ENCODE measurements at regions not wholly inside any gene's neighbourhood (a gene's known extent, or its start where the extent isn't known, plus 50 kb on each side); places are given as distances from the start of the nearest gene placed in this dataset.

DNA sequence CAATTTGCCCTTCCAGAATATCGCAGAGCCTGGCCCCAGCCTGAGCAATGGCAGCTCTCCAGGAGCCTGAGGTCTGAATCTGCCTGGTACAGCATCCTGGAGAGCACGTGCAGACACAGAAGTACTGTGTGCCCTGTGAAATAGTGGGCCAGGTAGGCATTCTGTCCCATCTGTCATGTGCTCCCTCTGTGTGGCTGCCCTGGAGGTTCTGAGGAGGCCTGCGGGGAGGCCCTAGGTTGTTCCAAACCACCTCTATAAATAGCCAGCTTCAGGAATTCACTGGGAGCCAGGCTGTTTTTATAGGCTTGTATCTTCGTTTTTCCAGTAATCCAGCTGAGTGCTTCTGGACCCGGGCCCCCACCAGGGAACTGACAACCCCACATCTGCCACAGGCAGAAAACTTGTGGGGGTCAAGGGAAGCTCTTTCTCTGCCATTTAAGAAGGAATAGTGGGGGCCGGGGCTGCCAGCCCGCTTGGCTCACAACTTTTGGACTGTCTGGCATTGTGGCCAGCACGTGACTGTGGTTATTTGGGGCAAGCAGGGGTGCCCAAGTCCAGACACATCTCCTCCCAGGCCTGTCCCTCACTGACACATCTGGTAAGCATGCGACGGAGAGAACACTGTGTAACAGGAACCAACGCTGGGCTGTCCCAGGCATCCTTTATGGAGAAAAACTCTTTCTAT, 356.3 kb upstream of the TNRC6C start:
- no peak for DNase-seq (ENCODE audit: low read depth)

DNA sequence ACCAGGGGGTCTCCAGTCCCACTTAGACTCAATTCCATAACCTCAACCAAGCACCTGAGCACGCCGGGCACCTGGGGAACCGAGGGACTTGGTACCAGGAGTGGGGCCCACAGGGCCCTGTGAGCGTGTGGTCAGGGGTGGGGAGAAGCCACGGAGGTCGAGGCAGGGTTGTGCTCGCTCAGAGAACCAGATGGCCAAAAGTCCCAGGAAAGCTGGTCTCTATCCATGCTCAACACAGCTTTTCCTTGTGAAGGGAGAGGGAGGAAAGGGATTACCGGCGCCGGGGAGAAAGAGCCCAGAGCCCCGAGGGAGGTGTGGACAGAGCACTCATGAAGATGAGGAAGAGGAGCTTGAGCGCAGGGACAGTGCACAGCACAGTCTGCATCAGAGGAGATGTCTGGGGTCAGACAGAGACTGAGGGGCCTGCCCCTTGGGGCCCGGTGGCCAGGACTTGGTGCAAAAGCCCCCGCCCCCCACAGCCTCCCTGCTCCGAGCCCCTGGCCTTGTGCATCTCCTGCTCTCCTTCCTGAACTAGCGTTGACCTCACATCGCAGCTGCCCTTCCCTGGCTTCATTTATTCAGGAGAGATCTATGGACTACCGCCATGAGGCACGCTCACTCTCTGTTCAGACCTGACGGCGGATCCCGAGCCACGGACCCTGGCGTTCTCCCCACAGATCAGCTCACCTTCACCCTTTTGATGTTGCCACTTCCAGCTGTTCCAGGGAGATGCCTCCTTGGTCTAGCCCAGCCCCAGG, 355.4 kb upstream of the TNRC6C start:
- no peak for DNase-seq (ENCODE audit: low read depth)

DNA sequence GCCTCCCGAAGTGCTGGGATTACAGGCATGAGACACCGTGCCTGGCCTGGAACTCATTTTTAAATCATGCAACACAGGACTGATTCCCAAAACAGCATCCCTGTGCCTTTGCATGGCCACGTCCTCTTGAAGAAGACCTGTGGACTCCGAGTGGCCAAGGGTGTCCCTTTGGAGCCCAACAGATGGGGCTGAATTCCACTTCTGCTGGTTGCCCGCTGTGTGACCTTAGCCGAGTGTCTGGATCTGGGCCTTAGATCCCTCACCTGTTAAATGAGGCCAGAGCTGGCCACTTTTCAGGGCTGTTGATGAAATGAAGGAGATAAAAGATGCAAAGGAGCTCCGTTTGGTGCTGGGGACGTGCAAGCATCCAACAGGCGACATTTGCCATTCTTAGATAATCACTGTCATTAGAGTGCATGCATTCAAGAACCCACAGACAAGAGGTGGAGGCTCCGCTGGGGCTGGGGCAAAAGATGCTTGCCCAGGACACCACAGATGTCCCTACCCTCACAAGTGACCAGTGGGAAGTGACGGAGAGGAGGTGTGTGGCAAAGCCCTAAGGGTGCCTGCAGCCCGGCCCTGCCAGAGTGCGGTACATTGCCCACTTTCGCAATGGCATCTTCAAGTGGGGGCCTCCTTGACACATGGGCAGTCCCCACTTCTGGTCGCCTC, 354.1 kb upstream of the TNRC6C start:
- no peak for DNase-seq (ENCODE audit: low read depth)

DNA sequence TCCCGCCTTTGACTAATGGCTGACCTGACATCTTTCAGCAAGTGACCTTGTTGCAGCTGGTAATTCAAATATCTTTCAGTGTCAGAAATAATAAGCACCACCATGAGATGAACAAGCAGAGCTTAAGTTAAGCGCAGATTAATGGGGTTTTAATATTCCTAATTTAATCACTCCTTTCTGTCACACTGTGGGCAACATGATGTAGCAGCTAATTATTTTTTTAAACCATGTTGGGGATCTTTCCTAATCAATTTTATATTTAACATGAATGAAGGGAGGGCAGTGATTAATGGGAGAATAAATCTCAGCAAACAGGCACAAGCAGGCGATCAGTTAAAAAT, 353.6 kb upstream of the TNRC6C start:
- no peak for DNase-seq (ENCODE audit: low read depth)

DNA sequence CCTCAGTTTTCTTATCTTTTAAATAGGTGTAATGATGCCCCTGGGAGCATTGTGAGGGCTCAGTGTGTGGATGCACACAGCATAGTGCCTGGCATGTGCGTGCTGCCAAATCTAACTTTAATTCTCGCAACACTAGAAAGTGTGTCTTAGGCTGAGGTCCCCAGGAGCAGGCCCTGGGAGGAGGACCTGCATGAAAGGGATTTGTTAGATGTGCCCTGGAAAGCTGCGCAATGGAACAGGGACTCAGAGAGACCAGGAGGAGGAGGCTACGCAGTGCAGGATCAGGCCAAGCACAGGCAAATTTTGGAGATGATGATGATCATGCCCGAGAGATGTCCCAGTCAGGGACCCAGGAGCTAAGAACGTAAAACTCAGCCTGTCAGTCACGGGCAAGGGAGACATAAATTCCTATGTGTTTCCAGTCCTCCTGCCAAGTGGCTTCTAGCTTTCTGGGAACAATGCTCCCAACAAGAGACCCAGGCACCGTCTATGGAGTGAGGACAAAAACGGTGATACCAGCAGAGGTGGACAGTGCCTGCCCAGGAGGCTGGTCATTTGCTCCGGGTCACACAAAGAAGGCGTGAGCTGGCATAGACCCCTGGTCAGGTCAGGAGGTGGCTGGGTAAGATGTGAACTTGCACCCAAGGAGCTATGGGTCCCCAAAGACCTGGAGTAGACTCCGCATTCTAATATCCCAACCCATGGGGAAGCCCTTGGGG, 352.2 kb upstream of the TNRC6C start:
- no peak for DNase-seq (ENCODE audit: low read depth)

DNA sequence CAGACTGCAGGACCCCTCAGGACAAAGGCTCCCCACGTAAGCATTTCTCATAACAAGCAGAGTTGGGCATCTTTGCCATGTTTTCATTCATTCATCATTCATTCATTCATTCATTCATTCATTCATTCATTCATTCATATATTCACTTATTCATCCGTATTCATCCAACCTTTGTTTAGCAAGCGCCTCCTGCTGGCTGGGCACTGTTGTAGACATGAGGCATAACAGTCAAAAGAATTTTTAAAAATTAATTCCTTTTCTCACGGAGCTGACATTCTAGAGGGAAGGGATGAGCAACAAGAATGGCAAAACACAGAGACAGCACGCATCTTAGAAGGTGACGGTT, 351.7 kb upstream of the TNRC6C start:
- DNase-seq (ENCODE audit: low read depth) = no peak

DNA sequence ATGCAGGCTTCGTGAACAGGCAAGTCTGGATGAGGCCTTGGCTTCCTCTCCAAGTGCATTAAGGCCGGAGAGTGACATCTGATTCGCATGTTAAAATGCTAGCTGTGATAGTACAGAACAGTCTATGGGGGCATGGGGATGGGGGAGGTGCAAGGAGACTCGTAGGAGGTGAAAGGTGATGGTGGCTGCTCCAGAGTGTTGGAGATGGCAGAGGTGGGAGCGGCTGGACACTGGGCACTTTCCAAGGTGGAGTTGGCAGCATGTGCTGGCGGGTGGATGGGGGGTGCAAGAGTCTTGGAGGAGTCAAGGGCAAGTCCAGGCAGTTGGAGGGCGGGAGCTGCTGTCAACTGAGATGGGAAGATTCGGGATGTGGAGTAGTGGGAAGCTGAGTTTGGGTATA, 350.9 kb upstream of the TNRC6C start:
- DNase-seq (ENCODE audit: low read depth) = no peak

DNA sequence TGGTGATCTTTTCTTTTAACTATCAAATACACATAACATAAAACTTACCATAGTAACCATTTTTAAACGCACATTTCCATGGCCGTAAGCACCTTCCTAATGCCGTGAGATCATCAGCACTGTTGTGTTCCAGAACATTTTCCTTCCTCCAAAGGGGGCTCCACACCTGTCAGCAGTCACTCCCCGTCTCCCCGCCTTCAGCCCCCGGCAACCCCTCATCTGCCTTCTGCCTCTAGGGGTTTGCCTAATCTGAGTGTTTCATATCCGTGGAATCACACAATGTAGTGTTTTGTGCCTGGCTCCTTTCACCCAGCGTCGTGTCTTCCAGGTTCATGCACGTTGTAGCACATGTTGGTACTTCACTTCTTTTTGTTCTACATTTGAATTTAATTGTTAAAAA, 350.1 kb upstream of the TNRC6C start:
- no peak for DNase-seq (ENCODE audit: low read depth)

DNA sequence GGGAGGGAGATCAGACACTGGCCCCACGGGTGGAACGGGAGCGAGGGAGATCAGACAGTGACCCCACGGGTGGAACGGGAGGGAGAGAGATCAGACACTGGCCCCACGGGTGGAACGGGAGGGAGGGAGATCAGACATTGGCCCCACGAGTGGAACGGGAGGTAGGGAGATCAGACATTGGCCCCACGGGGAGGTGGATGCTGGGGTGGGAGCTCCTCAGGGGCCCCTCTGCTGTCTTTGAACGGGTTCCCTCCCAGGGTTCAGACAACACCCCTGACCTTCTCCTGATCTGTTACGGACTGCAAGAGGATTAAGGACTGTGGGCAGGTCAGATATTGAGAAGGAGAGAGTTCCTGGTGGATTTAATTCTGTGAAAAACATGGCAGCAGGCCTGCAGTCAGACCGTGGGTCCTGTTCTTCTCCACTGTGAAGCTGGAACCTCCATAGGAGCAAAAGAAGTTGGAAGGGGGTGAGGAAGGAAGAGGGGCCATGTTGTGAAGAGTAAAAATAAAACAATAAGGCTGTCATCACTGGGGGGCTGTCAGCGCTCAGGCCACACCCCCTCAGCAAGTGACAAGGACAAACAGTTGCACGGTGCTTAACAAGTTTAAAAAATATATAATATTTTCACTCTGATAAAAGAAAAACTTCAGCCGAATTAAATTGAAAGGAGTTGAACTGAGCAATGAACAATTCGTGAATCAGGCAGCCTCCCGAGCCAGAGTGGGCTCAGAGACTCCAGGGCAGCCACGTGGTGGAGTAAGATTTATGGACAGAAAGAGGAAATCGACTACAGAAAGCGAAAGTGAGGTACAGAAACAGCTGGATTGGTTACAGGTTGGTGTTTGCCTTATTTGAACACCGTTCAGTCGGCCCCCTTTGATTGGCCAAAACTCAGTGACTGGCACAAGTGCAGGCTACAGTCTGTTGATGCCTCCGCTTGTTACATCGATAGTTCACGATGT, 348.7 kb upstream of the TNRC6C start:
- DNase-seq (ENCODE audit: low read depth) = peak; percentile 46

DNA sequence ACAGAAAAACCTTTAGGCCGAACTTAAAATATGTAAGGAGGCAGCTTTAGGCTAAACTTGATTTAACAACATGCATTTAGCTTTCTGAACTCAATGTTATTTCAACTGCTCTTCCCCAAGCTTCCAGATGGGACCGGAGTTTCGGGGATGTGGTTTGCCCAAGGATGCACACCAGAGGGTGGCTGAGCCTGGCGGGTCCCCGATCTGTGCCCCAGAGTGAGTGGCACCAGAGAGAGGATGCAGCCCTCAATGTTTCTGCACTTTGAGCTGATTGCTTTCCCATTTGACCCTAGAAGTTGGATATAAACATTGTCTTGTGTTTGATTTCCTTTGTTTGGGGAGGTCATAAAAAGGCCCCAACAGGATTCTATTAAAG, 348.0 kb upstream of the TNRC6C start:
- no peak for DNase-seq (ENCODE audit: low read depth)

DNA sequence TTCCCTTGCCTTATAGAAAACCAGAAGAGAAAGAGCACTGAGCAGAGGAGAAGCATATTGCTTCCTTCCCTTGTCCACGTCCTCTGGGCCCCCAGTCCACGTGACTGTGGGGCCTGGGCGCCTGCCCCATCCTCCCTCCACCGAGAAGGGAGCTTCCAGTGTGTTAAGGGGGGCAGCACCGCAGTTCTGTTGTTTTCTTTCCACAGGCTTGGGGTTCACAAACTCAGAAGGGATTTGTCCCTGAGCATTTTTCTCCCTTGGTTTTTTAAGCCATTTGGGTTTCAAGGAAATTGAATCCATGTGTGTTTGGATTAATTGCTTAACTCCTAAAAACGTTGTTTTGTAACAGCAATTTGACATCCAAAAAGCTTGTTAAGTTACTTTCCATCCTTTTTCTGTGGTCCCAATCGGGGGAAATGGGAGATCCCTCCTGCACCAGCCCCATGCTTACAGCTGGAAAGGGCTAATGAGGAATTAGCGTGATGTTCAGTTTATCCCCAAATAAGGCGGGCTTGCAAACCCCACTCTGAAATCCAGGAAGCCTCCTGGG, 347.5 kb upstream of the TNRC6C start:
- no peak for DNase-seq (ENCODE audit: low read depth)

DNA sequence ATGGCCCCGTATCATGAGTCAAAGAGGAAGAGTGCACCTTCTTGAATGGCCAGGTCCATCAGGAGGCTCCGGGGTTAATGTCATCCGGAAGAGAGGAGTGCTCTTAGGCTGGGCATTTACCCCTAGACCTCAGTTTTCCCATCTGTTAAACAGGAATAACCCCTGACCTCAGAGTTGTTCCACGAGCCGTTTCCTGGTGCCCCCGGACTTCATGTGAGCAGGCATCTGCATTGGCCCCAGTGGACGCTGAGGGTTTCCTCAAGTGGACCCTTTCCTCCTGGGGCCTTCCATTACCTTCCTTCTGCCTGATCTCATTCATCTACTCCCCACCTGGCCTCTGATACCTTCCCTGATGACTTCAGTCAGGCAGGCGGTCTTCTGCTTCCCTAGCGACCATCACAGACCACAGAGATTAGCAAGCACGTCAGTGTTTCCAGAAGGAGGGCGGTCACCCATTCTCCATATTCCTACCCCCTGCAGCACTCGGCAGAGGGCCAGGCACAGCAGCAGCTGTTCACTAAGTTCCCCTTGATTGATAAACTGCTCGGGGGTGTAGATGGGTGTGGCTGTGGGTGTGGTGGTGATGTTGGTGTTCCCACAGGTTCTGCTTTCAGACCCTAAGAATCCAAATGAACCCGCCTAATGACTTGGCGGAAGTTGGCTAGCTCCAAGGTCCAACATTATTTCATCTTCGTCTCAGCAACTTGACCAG, 346.6 kb upstream of the TNRC6C start:
- DNase-seq (ENCODE audit: low read depth) = no peak

DNA sequence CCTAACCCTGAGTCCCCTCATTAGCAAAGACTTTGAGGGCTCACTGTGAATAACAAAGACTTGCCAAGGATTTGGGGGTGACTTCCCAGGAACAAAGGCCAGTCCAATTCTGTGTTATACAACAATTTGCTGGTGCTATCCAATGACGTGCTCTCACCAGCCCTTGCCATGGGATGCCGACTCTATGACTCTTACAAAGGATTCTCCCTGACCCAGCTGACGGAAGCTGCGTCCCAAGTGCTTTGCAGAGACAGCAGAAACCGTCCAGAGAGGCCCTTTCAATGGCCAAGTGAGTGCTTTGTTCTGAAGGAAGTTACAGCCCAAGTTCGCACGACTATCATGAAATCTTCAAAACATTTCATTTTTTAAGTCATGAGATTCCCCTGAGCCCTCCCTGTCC, 345.3 kb upstream of the TNRC6C start:
- DNase-seq (ENCODE audit: low read depth) = no peak

DNA sequence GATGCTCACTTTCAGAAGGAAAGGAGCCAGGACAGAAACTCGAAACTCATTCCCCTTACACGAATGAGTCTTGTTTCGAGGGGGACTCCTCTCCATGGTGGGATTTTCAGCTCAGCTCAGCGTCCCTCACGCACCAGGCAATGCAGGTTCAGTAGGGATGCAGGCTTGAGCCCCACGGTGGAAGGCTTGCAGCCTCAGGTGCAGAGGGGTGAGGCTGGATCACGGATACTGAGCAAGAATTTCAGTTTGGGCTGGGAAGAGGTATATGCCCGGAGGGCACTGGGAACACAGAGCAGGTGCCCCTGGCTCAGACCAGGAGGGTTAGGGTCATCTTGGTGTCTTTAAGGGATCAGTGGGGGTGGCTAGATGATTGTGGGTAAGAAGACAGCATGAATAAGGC, 344.9 kb upstream of the TNRC6C start:
- DNase-seq (ENCODE audit: low read depth) = no peak

DNA sequence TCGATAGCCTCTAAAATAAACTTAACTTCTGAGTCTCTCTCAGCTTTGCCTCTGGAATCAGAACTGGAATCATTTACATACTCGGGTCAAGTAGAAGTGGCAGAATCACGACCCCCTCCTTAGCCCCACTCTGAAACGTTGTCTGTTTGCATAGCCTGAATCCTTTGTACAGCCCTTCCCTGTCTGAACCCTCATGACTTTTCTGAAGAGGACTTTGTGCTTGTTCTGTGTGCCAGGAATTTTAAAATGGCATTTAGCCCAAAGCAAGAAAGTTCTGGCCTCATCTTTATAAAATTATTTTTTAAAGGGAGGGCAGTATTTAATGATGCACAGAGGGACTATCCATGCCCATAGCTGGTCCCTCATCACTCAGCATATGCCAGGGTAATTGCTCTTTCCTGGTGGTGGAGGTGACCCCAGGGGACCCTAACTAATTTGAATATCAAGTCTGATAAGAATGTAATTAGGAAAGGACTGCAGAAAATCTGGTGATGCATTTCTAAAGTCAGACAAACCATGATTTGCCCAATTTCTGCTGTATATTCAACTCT, 342.7 kb upstream of the TNRC6C start:
- no peak for DNase-seq (ENCODE audit: low read depth)

DNA sequence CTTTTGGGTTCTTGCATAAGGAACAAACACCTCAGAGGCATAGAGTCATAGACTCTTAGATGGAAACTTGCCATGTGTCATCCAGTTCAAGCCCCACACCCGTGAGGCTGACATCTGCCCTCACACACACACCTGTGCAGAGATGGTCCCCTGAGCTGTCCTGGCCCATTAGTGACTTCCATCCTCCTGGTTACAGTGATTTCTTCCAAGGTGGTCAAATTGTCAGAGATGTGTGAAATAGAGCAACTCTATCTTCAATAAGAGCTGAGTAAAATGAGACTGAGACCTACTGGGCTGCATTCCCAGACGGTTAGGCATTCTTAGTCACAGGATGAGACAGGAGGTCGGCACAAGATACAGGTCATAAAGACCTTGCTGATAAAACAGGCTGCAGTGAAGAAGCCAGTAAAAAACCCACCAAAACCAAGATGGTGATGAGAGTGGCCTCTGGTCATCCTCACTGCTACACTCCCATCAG, 342.2 kb upstream of the TNRC6C start:
- no peak for DNase-seq (ENCODE audit: low read depth)

DNA sequence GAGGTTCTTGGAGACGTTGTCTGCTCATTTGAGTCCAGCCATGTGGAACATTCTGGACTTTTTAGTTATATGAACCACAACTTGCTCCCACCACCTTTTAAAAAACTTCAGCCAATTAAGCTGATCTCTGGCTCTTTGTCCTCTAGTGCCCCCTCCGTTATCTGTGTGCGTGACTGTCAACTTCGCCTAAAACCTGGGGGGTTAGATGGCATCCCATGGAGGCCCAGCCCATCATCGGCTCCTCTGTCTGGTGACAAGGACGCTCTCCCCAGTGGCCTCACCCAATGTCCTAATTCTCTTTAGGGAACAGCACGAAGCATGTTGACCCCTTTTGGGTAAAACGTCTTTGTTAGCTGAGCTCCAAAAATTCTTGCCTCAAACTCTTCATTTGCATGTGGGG, 341.0 kb upstream of the TNRC6C start:
- DNase-seq (ENCODE audit: low read depth) = no peak

DNA sequence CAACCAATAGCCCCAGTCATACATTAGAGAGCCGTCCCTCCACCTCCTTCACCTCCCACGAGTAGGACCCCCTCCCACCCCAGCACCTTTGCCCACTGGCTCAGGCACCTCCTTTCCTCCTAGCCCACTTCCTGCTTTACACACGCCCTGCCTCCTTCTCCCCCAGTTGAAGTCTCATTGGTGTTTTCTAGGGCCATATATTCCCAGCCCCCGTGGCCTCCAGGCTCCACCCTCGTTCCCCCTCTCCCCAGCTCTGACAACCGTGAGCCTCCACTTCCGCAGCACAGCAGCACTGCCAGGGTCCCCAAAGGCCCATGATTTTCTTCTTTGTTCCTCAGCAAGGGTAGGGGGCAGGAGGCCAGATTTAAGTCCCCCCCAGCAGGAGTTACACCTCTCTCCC, 340.3 kb upstream of the TNRC6C start:
- no peak for DNase-seq (ENCODE audit: low read depth)

DNA sequence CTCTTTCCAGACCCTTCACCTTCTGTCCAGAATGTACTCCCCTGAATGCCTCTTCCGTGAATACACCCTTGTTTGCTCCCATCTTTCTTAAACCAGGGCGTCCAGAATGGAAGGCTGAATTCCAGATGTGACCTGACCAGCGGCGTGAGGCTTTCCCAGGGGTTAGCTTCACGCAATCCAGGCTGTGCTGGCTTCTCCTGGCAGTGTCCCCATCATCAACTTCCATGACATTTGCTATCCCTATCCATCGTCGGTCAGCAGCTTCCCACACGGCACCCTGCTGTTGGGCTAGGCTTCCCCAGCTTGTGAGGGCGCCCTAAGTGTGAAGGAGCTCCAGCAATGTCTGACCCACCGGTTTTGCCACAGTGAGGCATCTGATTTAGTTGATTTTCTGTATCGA, 339.8 kb upstream of the TNRC6C start:
- no peak for DNase-seq (ENCODE audit: low read depth)

DNA sequence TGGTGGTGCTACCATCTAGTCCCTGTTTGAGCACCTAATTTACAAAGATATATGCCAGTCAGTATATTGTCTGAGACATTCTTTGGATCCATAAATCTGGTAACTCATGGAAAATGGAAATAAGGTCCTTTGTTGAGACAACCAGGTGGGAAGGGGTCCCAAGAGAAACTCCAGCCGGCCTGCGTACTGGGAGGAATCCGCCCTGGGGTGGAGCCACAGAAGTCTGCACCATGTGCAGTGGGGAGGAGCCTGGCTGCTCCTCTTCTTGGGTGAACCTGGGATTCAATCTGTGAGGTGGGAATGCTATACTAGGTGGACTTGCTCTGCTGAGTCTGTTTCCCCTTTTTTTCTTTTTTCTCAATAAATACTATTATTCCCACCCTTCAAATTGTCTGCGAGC, 339.2 kb upstream of the TNRC6C start:
- no peak for DNase-seq (ENCODE audit: low read depth)
